ENCODE measurements at regions not wholly inside any gene's neighbourhood (a gene's known extent, or its start where the extent isn't known, plus 50 kb on each side); places are given as distances from the start of the nearest gene placed in this dataset.

DNA sequence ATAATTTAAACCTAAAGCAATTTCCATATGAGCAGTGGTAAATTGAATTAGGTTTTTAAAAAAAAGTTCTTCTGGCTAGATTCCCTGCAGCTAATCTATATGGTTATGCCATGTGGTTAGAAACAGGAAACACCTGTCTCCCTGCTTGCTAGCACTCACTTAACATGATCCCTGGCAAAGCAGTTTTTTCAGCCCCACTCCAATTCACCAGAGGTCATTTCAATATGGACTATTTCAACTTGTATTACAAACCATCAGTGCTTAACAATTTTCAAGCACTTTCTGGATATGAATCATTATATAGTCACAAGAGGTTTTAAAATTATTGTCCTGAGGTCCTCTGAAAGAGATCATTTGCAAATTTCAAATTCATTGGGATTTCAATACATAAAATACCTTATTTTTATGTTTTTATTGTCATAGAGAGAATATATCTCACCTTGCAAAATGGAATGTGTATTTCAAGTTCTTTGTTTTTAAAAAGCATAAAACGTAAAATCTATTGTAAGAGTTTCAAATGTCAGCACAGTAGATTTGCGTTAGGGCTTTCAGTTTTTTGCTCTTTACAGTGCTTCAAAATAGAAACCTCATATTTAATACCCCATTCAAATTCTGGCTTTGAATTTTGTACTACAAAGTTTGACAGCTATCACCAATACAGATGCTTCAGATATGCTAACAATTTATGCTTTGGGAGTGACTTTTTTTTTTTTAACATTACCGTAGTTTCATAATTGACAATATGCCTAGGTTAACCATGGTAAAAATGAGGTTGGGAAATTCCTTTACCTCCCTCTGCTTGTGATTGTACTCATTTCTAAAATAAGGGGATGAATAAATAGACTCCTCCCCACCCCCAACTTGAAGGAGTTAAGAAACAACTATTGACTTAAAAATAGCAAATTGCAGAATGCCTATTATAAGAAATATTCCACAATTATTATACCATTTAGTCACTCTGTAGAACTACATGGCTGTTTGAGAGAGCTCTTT is 117.5 kb upstream of the HGF start:
- Histone ChIP-seq H3K9ac (ENCODE audit: low read length in 2 of 2) (no peak overlapping the region), H3K27ac (ENCODE audit: low read length) (no peak overlapping the region), H3K9me3 (ENCODE audit: control insufficient read depth in 2 of 2, low read length in 2 of 2) (no peaks in the 10 kb centered on the region), H3K27me3 (ENCODE audit: control insufficient read depth in 1 of 2, insufficient read depth in 2 of 2, low read length in 2 of 2) (no peaks in the 10 kb centered on the region), H3K36me3 (ENCODE audit: control insufficient read depth in 2 of 2, insufficient read depth in 2 of 2, low read length in 2 of 2) (no peaks in the 10 kb centered on the region), H3K4me1 (ENCODE audit: control insufficient read depth, insufficient read depth, low read length) (no peaks in the 10 kb centered on the region), H3K4me3 (ENCODE audit: low read length in 2 of 2) (no peak overlapping the region)

DNA sequence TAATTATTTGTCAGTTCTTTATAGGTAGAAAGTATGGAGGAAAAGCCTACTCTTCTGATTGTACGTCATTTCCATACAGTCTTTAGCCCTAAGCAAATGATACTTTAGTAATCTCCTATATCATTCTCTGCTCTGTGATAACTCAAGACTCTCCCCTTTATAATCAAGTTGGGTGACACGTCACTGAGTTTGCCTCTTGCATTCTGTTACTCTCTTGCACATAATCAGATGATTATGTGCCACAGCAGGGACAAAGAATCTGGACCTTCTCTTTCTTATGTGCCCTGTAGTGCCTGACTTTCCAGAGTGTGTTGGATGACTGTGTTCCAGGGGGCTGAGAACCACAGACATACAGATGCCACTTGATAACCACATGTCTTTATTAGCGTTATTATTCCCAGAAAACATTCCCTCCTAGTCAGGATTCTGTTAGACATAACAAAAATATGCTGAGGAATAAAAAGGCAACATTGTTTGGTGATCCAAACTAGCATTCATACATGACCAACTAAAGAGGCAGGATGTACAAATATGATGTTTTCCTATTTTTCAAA is 116.4 kb upstream of the HGF start:
- H3K9me3 ChIP-seq (ENCODE audit: control insufficient read depth in 2 of 2, low read length in 2 of 2): no peaks in the 10 kb centered on the region
- H3K36me3 ChIP-seq (ENCODE audit: control insufficient read depth in 2 of 2, insufficient read depth in 2 of 2, low read length in 2 of 2): no peaks in the 10 kb centered on the region
- no peak overlapping the region for H3K9ac ChIP-seq (ENCODE audit: low read length in 2 of 2)
- H3K4me1 ChIP-seq (ENCODE audit: control insufficient read depth, insufficient read depth, low read length): no peaks in the 10 kb centered on the region
- no peak overlapping the region for H3K4me3 ChIP-seq (ENCODE audit: low read length in 2 of 2)
- H3K27ac ChIP-seq (ENCODE audit: low read length): no peak overlapping the region
- no peaks in the 10 kb centered on the region for H3K27me3 ChIP-seq (ENCODE audit: control insufficient read depth in 1 of 2, insufficient read depth in 2 of 2, low read length in 2 of 2)

DNA sequence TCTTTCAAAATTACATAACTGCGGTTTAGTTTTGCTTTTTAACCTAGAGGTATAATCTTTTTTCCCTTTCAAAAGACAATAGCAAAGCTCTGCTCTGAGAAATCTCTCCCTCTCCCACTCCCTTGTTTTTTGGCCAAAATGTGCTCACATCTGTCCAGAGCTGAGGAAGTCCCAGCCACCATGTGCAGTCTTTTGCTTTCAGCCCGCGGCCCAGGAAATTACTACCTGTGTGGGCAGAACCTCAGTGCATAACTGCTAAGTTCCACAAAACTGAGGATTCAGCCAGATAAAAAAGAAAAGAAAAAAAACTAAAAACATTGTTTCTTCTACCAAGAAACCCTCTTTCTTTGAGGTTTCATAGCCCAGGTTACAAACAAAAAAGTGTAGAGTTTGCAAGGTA is 115.0 kb upstream of the HGF start:
- H3K9ac ChIP-seq (ENCODE audit: low read length in 2 of 2): no peak overlapping the region
- H3K27ac ChIP-seq (ENCODE audit: low read length): no peak overlapping the region
- H3K4me3 ChIP-seq (ENCODE audit: low read length in 2 of 2): no peak overlapping the region
- no peaks in the 10 kb centered on the region for H3K36me3 ChIP-seq (ENCODE audit: control insufficient read depth in 2 of 2, insufficient read depth in 2 of 2, low read length in 2 of 2)
- no peaks in the 10 kb centered on the region for H3K27me3 ChIP-seq (ENCODE audit: control insufficient read depth in 1 of 2, insufficient read depth in 2 of 2, low read length in 2 of 2)
- no peaks in the 10 kb centered on the region for H3K4me1 ChIP-seq (ENCODE audit: control insufficient read depth, insufficient read depth, low read length)
- no peaks in the 10 kb centered on the region for H3K9me3 ChIP-seq (ENCODE audit: control insufficient read depth in 2 of 2, low read length in 2 of 2)

DNA sequence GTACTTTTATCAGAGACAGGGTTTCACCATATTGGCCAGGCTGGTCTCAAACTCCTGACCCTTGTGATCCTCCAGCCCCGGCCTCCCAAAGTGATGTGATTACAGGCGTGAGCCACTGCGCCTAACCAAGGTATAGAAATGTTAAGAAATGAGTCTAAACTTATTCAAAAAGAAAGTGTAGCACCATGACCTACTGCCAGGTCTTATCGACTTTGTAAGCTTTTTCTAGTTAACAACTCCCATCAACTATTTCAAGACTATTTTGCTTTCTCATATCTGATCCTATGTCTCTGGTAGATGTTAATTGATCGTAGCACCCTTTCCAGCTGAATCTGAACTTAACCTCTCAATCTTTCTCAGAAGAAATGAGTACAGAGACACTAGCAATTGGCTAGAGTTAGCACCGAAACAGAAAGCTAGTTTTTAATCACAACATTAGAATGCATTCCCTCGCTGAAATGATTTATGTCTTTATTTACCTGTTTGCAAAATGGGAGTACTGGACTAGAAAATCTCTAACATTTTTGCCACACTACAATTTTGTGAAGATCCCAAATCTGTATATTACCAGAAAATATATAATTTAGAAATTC is 114.0 kb upstream of the HGF start:
- Histone ChIP-seq H3K4me3 (ENCODE audit: low read length in 2 of 2) (no peak overlapping the region), H3K27me3 (ENCODE audit: control insufficient read depth in 1 of 2, insufficient read depth in 2 of 2, low read length in 2 of 2) (no peaks in the 10 kb centered on the region), H3K9me3 (ENCODE audit: control insufficient read depth in 2 of 2, low read length in 2 of 2) (no peaks in the 10 kb centered on the region), H3K9ac (ENCODE audit: low read length in 2 of 2) (no peak overlapping the region), H3K36me3 (ENCODE audit: control insufficient read depth in 2 of 2, insufficient read depth in 2 of 2, low read length in 2 of 2) (no peaks in the 10 kb centered on the region), H3K27ac (ENCODE audit: low read length) (no peak overlapping the region), H3K4me1 (ENCODE audit: control insufficient read depth, insufficient read depth, low read length) (no peaks in the 10 kb centered on the region)

DNA sequence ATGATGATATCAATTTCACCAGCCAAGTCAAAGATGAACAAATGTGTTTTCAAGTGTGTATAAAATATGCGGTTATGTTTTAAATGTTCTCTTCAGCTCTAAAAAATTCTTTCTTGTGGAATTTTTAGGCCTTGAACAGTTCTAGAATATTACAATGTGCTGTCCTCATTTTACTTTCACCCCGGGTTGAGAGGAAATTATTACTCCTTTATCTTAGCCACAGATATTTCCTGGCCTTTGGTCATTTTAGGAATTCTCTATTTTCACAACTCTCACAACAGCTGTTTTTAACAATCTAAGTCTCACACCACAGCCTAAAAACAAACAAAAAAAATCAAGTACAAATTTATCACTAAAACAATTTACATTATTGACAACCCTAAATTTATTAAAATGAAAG is 112.2 kb upstream of the HGF start:
- H3K9me3 ChIP-seq (ENCODE audit: control insufficient read depth in 2 of 2, low read length in 2 of 2): no peaks in the 10 kb centered on the region
- H3K27me3 ChIP-seq (ENCODE audit: control insufficient read depth in 1 of 2, insufficient read depth in 2 of 2, low read length in 2 of 2): no peaks in the 10 kb centered on the region
- no peak overlapping the region for H3K4me3 ChIP-seq (ENCODE audit: low read length in 2 of 2)
- H3K9ac ChIP-seq (ENCODE audit: low read length in 2 of 2): no peak overlapping the region
- H3K4me1 ChIP-seq (ENCODE audit: control insufficient read depth, insufficient read depth, low read length): no peaks in the 10 kb centered on the region
- H3K27ac ChIP-seq (ENCODE audit: low read length): no peak overlapping the region
- no peaks in the 10 kb centered on the region for H3K36me3 ChIP-seq (ENCODE audit: control insufficient read depth in 2 of 2, insufficient read depth in 2 of 2, low read length in 2 of 2)

DNA sequence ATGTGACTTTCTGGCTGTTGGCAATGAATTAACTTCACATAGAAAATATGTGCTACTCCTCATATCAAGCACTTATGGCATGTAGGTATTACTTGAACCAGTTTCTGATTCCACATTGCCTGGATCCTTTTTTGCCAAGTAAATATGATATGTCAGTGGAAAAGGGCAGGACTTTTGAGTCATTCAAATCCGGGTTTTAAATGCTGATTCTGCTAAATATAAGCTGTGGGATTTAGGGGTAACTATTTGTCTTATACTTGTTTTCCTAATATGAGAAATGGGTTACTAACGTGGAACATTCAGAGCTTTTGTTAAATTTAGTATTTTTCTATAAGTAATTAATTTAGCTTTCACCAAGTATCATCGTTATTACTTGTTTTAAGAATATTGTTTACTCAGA is 108.0 kb upstream of the HGF start:
- H3K27me3 ChIP-seq (ENCODE audit: control insufficient read depth in 1 of 2, insufficient read depth in 2 of 2, low read length in 2 of 2): no peaks in the 10 kb centered on the region
- no peak overlapping the region for H3K9ac ChIP-seq (ENCODE audit: low read length in 2 of 2)
- H3K9me3 ChIP-seq (ENCODE audit: control insufficient read depth in 2 of 2, low read length in 2 of 2): no peaks in the 10 kb centered on the region
- no peaks in the 10 kb centered on the region for H3K36me3 ChIP-seq (ENCODE audit: control insufficient read depth in 2 of 2, insufficient read depth in 2 of 2, low read length in 2 of 2)
- H3K27ac ChIP-seq (ENCODE audit: low read length): no peak overlapping the region
- no peaks in the 10 kb centered on the region for H3K4me1 ChIP-seq (ENCODE audit: control insufficient read depth, insufficient read depth, low read length)
- H3K4me3 ChIP-seq (ENCODE audit: low read length in 2 of 2): no peak overlapping the region

DNA sequence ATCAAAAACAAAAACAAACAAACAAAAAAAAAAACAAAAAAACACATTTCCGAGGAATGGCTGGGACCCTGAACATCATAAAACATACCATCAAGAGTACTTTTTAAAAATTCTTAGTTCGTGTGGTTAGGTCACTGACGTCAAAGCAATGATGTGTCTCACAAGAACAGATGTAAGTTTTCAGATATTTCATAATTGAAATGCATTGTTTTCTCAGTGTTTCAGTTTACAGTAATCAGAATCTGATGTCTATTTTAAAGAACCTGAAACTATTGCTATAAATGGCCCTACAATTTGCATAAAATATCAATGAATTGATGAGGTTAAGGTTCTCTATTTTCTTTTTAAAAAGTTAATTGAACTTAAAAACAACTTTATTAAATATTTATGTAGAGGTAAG is 103.7 kb upstream of the HGF start:
- Histone ChIP-seq H3K9me3 (ENCODE audit: control insufficient read depth in 2 of 2, low read length in 2 of 2) (no peaks in the 10 kb centered on the region), H3K27me3 (ENCODE audit: control insufficient read depth in 1 of 2, insufficient read depth in 2 of 2, low read length in 2 of 2) (no peaks in the 10 kb centered on the region), H3K9ac (ENCODE audit: low read length in 2 of 2) (no peak overlapping the region), H3K36me3 (ENCODE audit: control insufficient read depth in 2 of 2, insufficient read depth in 2 of 2, low read length in 2 of 2) (no peaks in the 10 kb centered on the region), H3K4me3 (ENCODE audit: low read length in 2 of 2) (no peak overlapping the region), H3K27ac (ENCODE audit: low read length) (no peak overlapping the region), H3K4me1 (ENCODE audit: control insufficient read depth, insufficient read depth, low read length) (no peaks in the 10 kb centered on the region)

DNA sequence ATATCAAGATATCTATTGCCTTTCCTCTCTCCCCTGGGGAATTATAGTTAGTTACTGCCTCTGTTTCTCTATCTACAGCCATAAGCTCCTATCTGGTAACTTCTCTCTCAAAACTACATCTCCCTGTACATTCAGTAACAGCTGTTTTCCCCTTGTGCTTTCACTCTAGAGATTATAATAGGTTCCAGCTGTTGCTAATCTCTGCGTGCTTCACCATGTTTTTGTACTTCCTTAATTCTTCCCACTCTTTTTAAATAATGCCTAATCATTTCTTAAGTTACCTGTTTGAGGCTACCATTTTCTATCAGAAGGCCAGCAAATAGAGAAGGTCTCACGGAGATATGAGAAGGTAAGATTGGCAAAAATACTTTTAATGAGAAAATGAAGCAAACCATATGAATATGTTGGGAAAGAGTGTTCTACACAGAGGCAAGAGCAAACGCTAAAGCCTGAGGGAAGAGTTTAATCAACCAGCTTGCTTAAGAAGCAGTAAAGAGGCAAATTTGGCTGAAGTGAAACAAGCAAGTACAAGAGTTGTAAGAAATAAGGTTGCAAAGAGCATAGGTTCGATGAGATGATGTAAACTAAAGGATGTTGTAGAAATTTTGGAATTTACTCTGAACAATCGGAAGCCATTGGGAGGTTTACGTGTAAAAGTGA is 101.9 kb upstream of the HGF start:
- no peak overlapping the region for H3K27ac ChIP-seq (ENCODE audit: low read length)
- no peaks in the 10 kb centered on the region for H3K9me3 ChIP-seq (ENCODE audit: control insufficient read depth in 2 of 2, low read length in 2 of 2)
- no peaks in the 10 kb centered on the region for H3K4me1 ChIP-seq (ENCODE audit: control insufficient read depth, insufficient read depth, low read length)
- H3K36me3 ChIP-seq (ENCODE audit: control insufficient read depth in 2 of 2, insufficient read depth in 2 of 2, low read length in 2 of 2): no peaks in the 10 kb centered on the region
- no peaks in the 10 kb centered on the region for H3K27me3 ChIP-seq (ENCODE audit: control insufficient read depth in 1 of 2, insufficient read depth in 2 of 2, low read length in 2 of 2)
- H3K9ac ChIP-seq (ENCODE audit: low read length in 2 of 2): no peak overlapping the region
- H3K4me3 ChIP-seq (ENCODE audit: low read length in 2 of 2): no peak overlapping the region

DNA sequence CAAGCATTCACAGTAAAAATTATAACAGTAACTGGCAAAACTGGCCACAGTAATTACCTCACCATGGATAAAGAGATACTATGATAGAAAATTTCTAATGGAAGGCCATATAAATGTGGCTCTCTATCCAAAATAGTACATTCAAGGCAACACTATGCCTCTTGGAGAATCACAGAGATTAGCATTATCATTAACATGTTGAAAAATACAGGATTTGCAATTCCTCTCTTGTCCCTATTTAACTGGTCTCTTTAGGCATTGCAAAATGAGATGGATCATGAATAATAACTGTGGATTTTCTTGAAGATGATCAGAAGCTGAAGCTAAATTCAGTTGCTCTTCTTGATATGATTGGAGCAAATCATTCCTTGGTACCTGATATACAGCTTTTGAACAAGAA is 100.8 kb upstream of the HGF start:
- no peak overlapping the region for H3K27ac ChIP-seq (ENCODE audit: low read length)
- no peaks in the 10 kb centered on the region for H3K36me3 ChIP-seq (ENCODE audit: control insufficient read depth in 2 of 2, insufficient read depth in 2 of 2, low read length in 2 of 2)
- no peak overlapping the region for H3K9ac ChIP-seq (ENCODE audit: low read length in 2 of 2)
- H3K4me1 ChIP-seq (ENCODE audit: control insufficient read depth, insufficient read depth, low read length): no peaks in the 10 kb centered on the region
- no peaks in the 10 kb centered on the region for H3K27me3 ChIP-seq (ENCODE audit: control insufficient read depth in 1 of 2, insufficient read depth in 2 of 2, low read length in 2 of 2)
- no peak overlapping the region for H3K4me3 ChIP-seq (ENCODE audit: low read length in 2 of 2)
- H3K9me3 ChIP-seq (ENCODE audit: control insufficient read depth in 2 of 2, low read length in 2 of 2): no peaks in the 10 kb centered on the region

DNA sequence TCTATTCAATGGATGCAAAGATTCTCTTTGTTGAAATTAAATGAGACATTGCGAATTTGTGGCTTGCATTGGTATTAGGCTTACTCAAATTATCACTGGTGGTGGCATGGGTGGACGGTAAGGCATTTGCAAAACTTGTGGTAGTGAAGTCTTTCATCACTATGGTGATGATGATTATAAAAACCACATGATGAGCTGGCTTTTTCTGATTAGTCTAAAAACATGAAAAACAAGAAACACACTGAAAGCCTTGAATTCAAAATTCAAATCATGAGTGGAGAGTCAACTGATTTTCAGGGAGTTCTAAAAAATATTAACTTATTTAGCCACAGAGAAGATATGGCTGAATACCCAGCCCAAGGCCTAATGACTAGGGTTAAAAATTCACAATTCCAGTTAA is 99.8 kb upstream of the HGF start:
- H3K4me3 ChIP-seq (ENCODE audit: low read length in 2 of 2): no peak overlapping the region
- H3K27ac ChIP-seq (ENCODE audit: low read length): no peak overlapping the region
- H3K27me3 ChIP-seq (ENCODE audit: control insufficient read depth in 1 of 2, insufficient read depth in 2 of 2, low read length in 2 of 2): no peaks in the 10 kb centered on the region
- H3K9ac ChIP-seq (ENCODE audit: low read length in 2 of 2): no peak overlapping the region
- no peaks in the 10 kb centered on the region for H3K36me3 ChIP-seq (ENCODE audit: control insufficient read depth in 2 of 2, insufficient read depth in 2 of 2, low read length in 2 of 2)
- no peaks in the 10 kb centered on the region for H3K9me3 ChIP-seq (ENCODE audit: control insufficient read depth in 2 of 2, low read length in 2 of 2)
- H3K4me1 ChIP-seq (ENCODE audit: control insufficient read depth, insufficient read depth, low read length): no peaks in the 10 kb centered on the region

Measured in stomach smooth muscle (tissue), 2 donors.